Ectodermal cell (in vitro differentiated cells): ENCODE measurements at regions not wholly inside any gene's neighbourhood (a gene's known extent, or its start where the extent isn't known, plus 50 kb on each side); places are given as distances from the start of the nearest gene placed in this dataset.

Experiments used
- H3K27ac ChIP-seq: 2 replicates; pipeline ENCODE4 v1.7.0; 2013; ENCODE audit warnings: mild to moderate bottlenecking, low read depth, low read length; ENCODE audit not compliant: insufficient read depth, poor library complexity, severe bottlenecking
- H3K27me3 ChIP-seq: 2 replicates; pipeline ENCODE4 v1.7.0; 2013; ENCODE audit warnings: mild to moderate bottlenecking, low read length; ENCODE audit not compliant: insufficient read depth, control insufficient read depth, poor library complexity, severe bottlenecking
- H3K36me3 ChIP-seq: one replicate; pipeline ENCODE4 v1.7.0; 2013; ENCODE audit warnings: low read length; ENCODE audit not compliant: control insufficient read depth, insufficient read depth
- H3K4me1 ChIP-seq: one replicate; pipeline ENCODE4 v1.7.0; 2013; ENCODE audit warnings: low read length; ENCODE audit not compliant: control insufficient read depth, insufficient read depth
- H3K4me3 ChIP-seq: 2 replicates; pipeline ENCODE4 v1.7.0; 2013; ENCODE audit warnings: low read depth, low read length, control low read depth; ENCODE audit not compliant: insufficient read depth
- H3K9me3 ChIP-seq: 2 replicates; pipeline ENCODE4 v1.7.0; 2013; ENCODE audit warnings: mild to moderate bottlenecking, low read length, moderate library complexity; ENCODE audit not compliant: control insufficient read depth
- WGBS, 2 experiments: methylation state at CpG; one replicate each; pipeline ENCODE4 v1.1.7; 2013; ENCODE audit warnings: missing lambda C conversion rate in 2 of 2; 5-methylcytosine and 5-hydroxymethylcytosine counted together

- no peaks in the 10 kb centered on the region for H3K36me3 ChIP-seq
- no peaks in the 10 kb centered on the region for H3K9me3 ChIP-seq
- no peaks in the 10 kb centered on the region for H3K27me3 ChIP-seq
- H3K4me3 ChIP-seq = no peak overlapping the region
- no peak overlapping the region for H3K27ac ChIP-seq
- H3K4me1 ChIP-seq = no peaks in the 10 kb centered on the region
- WGBS, 2 experiments = 100% methylated on average over 1 of the region's 1 CpG; no CpG with 5 or more reads in 1 of the 2 experiments
Measured at GRCh38 chr5:104659497-104659896, 1096.9 kb upstream of the NUDT12 start.

GRCh38 chr5:104652271-104652861 lies 1089.8 kb upstream of the NUDT12 start:
- H3K27ac ChIP-seq = no peak overlapping the region
- WGBS, 2 experiments = 58 to 59% methylated on average over 5 of the region's 5 CpGs
- H3K4me3 ChIP-seq = no peak overlapping the region
- no peaks in the 10 kb centered on the region for H3K9me3 ChIP-seq
- H3K36me3 ChIP-seq = no peaks in the 10 kb centered on the region
- no peaks in the 10 kb centered on the region for H3K27me3 ChIP-seq
- no peaks in the 10 kb centered on the region for H3K4me1 ChIP-seq

- H3K4me3 ChIP-seq = no peak overlapping the region
- no peaks in the 10 kb centered on the region for H3K9me3 ChIP-seq
- WGBS, 2 experiments = 71 to 100% methylated on average over 1 to 3 of the region's 3 CpGs
- H3K27ac ChIP-seq = no peak overlapping the region
- H3K4me1 ChIP-seq = no peaks in the 10 kb centered on the region
- no peaks in the 10 kb centered on the region for H3K27me3 ChIP-seq
- H3K36me3 ChIP-seq = no peaks in the 10 kb centered on the region
Measured at GRCh38 chr5:104650313-104651055, 1087.9 kb upstream of the NUDT12 start.

- Histone ChIP-seq H3K27ac (no peak overlapping the region), H3K4me3 (no peak overlapping the region), H3K9me3 (no peaks in the 10 kb centered on the region), H3K27me3 (no peaks in the 10 kb centered on the region), H3K36me3 (no peaks in the 10 kb centered on the region), H3K4me1 (no peaks in the 10 kb centered on the region)
- WGBS, 2 experiments = 96 to 97% methylated on average over 3 of the region's 3 CpGs
Measured at GRCh38 chr5:104646416-104646815, 1083.8 kb upstream of the NUDT12 start.

- Histone ChIP-seq H3K4me1 (no peaks in the 10 kb centered on the region), H3K9me3 (no peaks in the 10 kb centered on the region), H3K4me3 (no peak overlapping the region), H3K27ac (no peak overlapping the region), H3K36me3 (no peaks in the 10 kb centered on the region), H3K27me3 (no peaks in the 10 kb centered on the region)
- WGBS, 2 experiments = 66 to 71% methylated on average over 3 of the region's 3 CpGs
Measured at GRCh38 chr5:104643320-104643719, 1080.7 kb upstream of the NUDT12 start.

GRCh38 chr5:104635227-104635626 lies 1072.6 kb upstream of the NUDT12 start:
- Histone ChIP-seq H3K36me3 (no peaks in the 10 kb centered on the region), H3K4me3 (no peak overlapping the region), H3K27me3 (no peaks in the 10 kb centered on the region), H3K27ac (no peak overlapping the region), H3K9me3 (no peaks in the 10 kb centered on the region), H3K4me1 (no peaks in the 10 kb centered on the region)
- WGBS, 2 experiments = 89 to 90% methylated on average over 2 of the region's 3 CpGs

GRCh38 chr5:104628911-104629310 lies 1066.3 kb upstream of the NUDT12 start:
- no peaks in the 10 kb centered on the region for H3K36me3 ChIP-seq
- no peaks in the 10 kb centered on the region for H3K9me3 ChIP-seq
- no peak overlapping the region for H3K27ac ChIP-seq
- no peaks in the 10 kb centered on the region for H3K4me1 ChIP-seq
- H3K27me3 ChIP-seq = no peaks in the 10 kb centered on the region
- no peak overlapping the region for H3K4me3 ChIP-seq

- no peaks in the 10 kb centered on the region for H3K9me3 ChIP-seq
- WGBS, 2 experiments = 98 to 100% methylated on average over 2 of the region's 2 CpGs
- H3K27ac ChIP-seq = no peak overlapping the region
- no peaks in the 10 kb centered on the region for H3K36me3 ChIP-seq
- no peaks in the 10 kb centered on the region for H3K4me1 ChIP-seq
- H3K4me3 ChIP-seq = no peak overlapping the region
- no peaks in the 10 kb centered on the region for H3K27me3 ChIP-seq
Measured at GRCh38 chr5:104626122-104626521, 1063.5 kb upstream of the NUDT12 start.

- WGBS, 2 experiments = 95 to 96% methylated on average over 6 of the region's 6 CpGs
- Histone ChIP-seq H3K4me3 (no peak overlapping the region), H3K4me1 (no peaks in the 10 kb centered on the region), H3K27me3 (no peaks in the 10 kb centered on the region), H3K9me3 (no peaks in the 10 kb centered on the region), H3K36me3 (no peaks in the 10 kb centered on the region), H3K27ac (no peak overlapping the region)
Measured at GRCh38 chr5:104612005-104612404, 1049.4 kb upstream of the NUDT12 start.

- H3K27ac ChIP-seq = no peak overlapping the region
- 82 to 92% methylated on average over 5 of the region's 6 CpGs for WGBS, 2 experiments
Measured at GRCh38 chr5:104611135-104611767, 1048.7 kb upstream of the NUDT12 start.

More at GRCh38 chr5:104611135-104611767, 1048.7 kb upstream of the NUDT12 start:
- H3K9me3 ChIP-seq = no peaks in the 10 kb centered on the region
- H3K27me3 ChIP-seq = no peaks in the 10 kb centered on the region
- no peaks in the 10 kb centered on the region for H3K36me3 ChIP-seq
- H3K4me1 ChIP-seq = no peaks in the 10 kb centered on the region
- H3K4me3 ChIP-seq = no peak overlapping the region
